Heart right ventricle (tissue), 16 donors: ENCODE measurements at regions not wholly inside any gene's neighbourhood (a gene's known extent, or its start where the extent isn't known, plus 50 kb on each side); places are given as distances from the start of the nearest gene placed in this dataset.

Experiments used
- ATAC-seq, 8 donors: fragments of 200-7000 bp; cut with Tn5 transposase; one replicate each; pipeline ENCODE4 v1.9.1; 2020; ENCODE audit warnings: mild to moderate bottlenecking in 8 of 8, moderate library complexity in 8 of 8, moderate number of reproducible peaks in 1 of 8
- DNase-seq, 2 donors: peaks; one replicate each; pipeline ENCODE4 v3.0.0-alpha.2; 2020
- H3K27ac ChIP-seq, 10 donors: fragments of 200-600 bp; sonication (generic) in 2 of 10; one replicate each; pipeline versions ENCODE4 v1.5.0 to v1.8.0; 2020 to 2022; ENCODE audit warnings: mild to moderate bottlenecking in 3 of 10
- H3K27me3 ChIP-seq, 7 donors: fragments of 200-600 bp; one replicate each; pipeline ENCODE4 v1.8.0; 2021 to 2022; ENCODE audit warnings: mild to moderate bottlenecking in 2 of 7
- H3K36me3 ChIP-seq, 9 donors: fragments of 200-600 bp; sonication (generic) in 1 of 9; one replicate each; pipeline versions ENCODE4 v1.5.0 to v1.8.0; 2020 to 2022; ENCODE audit warnings: mild to moderate bottlenecking in 2 of 9
- H3K4me1 ChIP-seq, 9 donors: fragments of 200-600 bp; sonication (generic) in 1 of 9; one replicate each; pipeline versions ENCODE4 v1.5.0 to v1.8.0; 2020 to 2022; ENCODE audit warnings: mild to moderate bottlenecking in 4 of 9
- H3K4me3 ChIP-seq, 10 donors: fragments of 200-600 bp; sonication (generic) in 2 of 10; one replicate each; pipeline versions ENCODE4 v1.5.0 to v1.8.0; 2020 to 2022; ENCODE audit warnings: mild to moderate bottlenecking in 7 of 10, moderate library complexity in 2 of 10
- H3K9me3 ChIP-seq, 11 donors: fragments of 200-600 bp in 10 of 11; sonication (generic) in 2 of 11; one replicate each; pipeline versions ENCODE4 v1.5.0 to v1.8.0; 2013 to 2022; ENCODE audit warnings: mild to moderate bottlenecking in 2 of 11, control low read depth in 1 of 11, moderate library complexity in 1 of 11
- CTCF ChIP-seq, 9 donors: fragments of 200-600 bp; sonication (generic) in 2 of 9; IDR thresholded peaks; one replicate each; pipeline versions ENCODE4 v1.5.0 to v1.8.0; 2021 to 2022; ENCODE audit warnings: antibody characterized with exemption in 9 of 9, mild to moderate bottlenecking in 5 of 9, moderate library complexity in 1 of 9
- WGBS, 2 donors: extraction: QIAGEN DNeasy Blood & Tissue Kit; methylation state at CpG; one replicate each; pipeline ENCODE4 v1.1.7; 2013; ENCODE audit warnings: inconsistent platforms in 1 of 2; 5-methylcytosine and 5-hydroxymethylcytosine counted together
- intact Hi-C, 10 donors: fragments of 100-400 bp; cut with DNase I; formaldehyde crosslinking; loops; one replicate each; pipeline versions ENCODE4 v1.11.1 to v1.14.2; 2022
- donor health status: Arrhythmogenic right ventricular cardiomyopathy.
- donor health status: ischemic (EF 13 %, LVEDD 7.1; RV severe dilation, severe dysfunction).
- donor health status: healthy with polysubstance abuse.
- donor health status: DM: no; HTN: yes; CAD: no.
- donor health status: DM: no; HTN: no; CAD: no.
- donor health status: ischemic (EF 25% LVEDD 6.9; RV normal size, moderate dysfunction).
- donor health status: ischemic (EF 25% LVEDD 5.7; RV mildly dilated, moderate dysfunction).
- donor health status: healthy.
- donor health status: DM: yes; HTN: yes; CAD: no.
- donor health status: Ischemic cardiomyopathy.
- donor health status: ischemic (EF 35%, LVEDD 5.7; RV mildly dilated, moderate dysfunction).
- donor health status: nonischemic (EF 11% LVEDD 7.7; RV severe dilation, severe dysfunction).
- donor health status: DM: yes; HTN: yes; CAD: no.
- donor health status: PGD.
- donor health status: ischemic (EF 29% LVEDD 5.4; RV normal size, mild dysfunction).
- donor health status: nonischemic (EF 23%, LVEDD 6.1; RV moderate dilation, normal function).

GRCh38 chr2:103005393-103005792 is 243.6 kb downstream of the TMEM182 start:
- no peak for TF ChIP-seq CTCF (IDR thresholded peaks at IDR 0.05)
- DNase-seq = no peak
- H3K9me3 ChIP-seq = peaks cover 0 to 15% (median 0%) of the 10 kb centered on the region in 11 donors
- H3K4me1 ChIP-seq = no peaks in the 10 kb centered on the region
- no peaks in the 10 kb centered on the region for H3K36me3 ChIP-seq
- ATAC-seq = no peak
- intact Hi-C loops = no loop called here
- H3K27me3 ChIP-seq = no peaks in the 10 kb centered on the region
- no peak overlapping the region for H3K27ac ChIP-seq
- H3K4me3 ChIP-seq = no peak overlapping the region
- 61 to 68% methylated on average over 3 of the region's 3 CpGs for WGBS, 2 donors

GRCh38 chr2:103007086-103007485 is 245.3 kb downstream of the TMEM182 start:
- H3K4me1 ChIP-seq = no peaks in the 10 kb centered on the region
- H3K4me3 ChIP-seq = no peak overlapping the region
- WGBS, 2 donors = 44 to 56% methylated on average over 3 of the region's 3 CpGs
- intact Hi-C loops = no loop called here
- no peak overlapping the region for H3K27ac ChIP-seq
- no peaks in the 10 kb centered on the region for H3K27me3 ChIP-seq
- no peak for DNase-seq
- H3K9me3 ChIP-seq = peaks cover 0 to under 1% (median 0%) of the 10 kb centered on the region in 11 donors
- no peaks in the 10 kb centered on the region for H3K36me3 ChIP-seq
- TF ChIP-seq CTCF (IDR thresholded peaks at IDR 0.05) = no peak
- ATAC-seq = no peak

GRCh38 chr2:103008586-103008985 is 246.8 kb downstream of the TMEM182 start:
- intact Hi-C loops = no loop called here
- no peaks in the 10 kb centered on the region for H3K9me3 ChIP-seq
- no peaks in the 10 kb centered on the region for H3K27me3 ChIP-seq
- no peaks in the 10 kb centered on the region for H3K36me3 ChIP-seq
- DNase-seq (no peak), ATAC-seq (no peak)
- TF ChIP-seq CTCF (IDR thresholded peaks at IDR 0.05) = no peak
- 35 to 43% methylated on average over 6 of the region's 6 CpGs for WGBS, 2 donors
- H3K4me1 ChIP-seq = no peaks in the 10 kb centered on the region
- H3K27ac ChIP-seq = no peak overlapping the region
- no peak overlapping the region for H3K4me3 ChIP-seq

- no peaks in the 10 kb centered on the region for H3K9me3 ChIP-seq
- TF ChIP-seq CTCF (IDR thresholded peaks at IDR 0.05) = no peak
- H3K36me3 ChIP-seq = no peaks in the 10 kb centered on the region
- intact Hi-C loops = no loop called here
- no peaks in the 10 kb centered on the region for H3K4me1 ChIP-seq
- DNase-seq = no peak
- H3K4me3 ChIP-seq = no peak overlapping the region
- no peak overlapping the region for H3K27ac ChIP-seq
- WGBS, 2 donors = 45 to 46% methylated on average over 5 of the region's 5 CpGs
- no peak for ATAC-seq
- no peaks in the 10 kb centered on the region for H3K27me3 ChIP-seq
Measured at GRCh38 chr2:103009871-103010270, 248.0 kb downstream of the TMEM182 start.

- Histone ChIP-seq H3K4me1 (no peaks in the 10 kb centered on the region), H3K27me3 (no peaks in the 10 kb centered on the region), H3K9me3 (no peaks in the 10 kb centered on the region), H3K4me3 (no peak overlapping the region), H3K36me3 (no peaks in the 10 kb centered on the region), H3K27ac (no peak overlapping the region)
- ATAC-seq (no peak), DNase-seq (no peak)
- 80 to 86% methylated on average over 6 of the region's 6 CpGs for WGBS, 2 donors
- no peak for TF ChIP-seq CTCF (IDR thresholded peaks at IDR 0.05)
- intact Hi-C loops = no loop called here
Measured at GRCh38 chr2:103010306-103010705, 248.5 kb downstream of the TMEM182 start.
